ENCODE measurements at regions not wholly inside any gene's neighbourhood (a gene's known extent, or its start where the extent isn't known, plus 50 kb on each side); places are given as distances from the start of the nearest gene placed in this dataset.

DNA sequence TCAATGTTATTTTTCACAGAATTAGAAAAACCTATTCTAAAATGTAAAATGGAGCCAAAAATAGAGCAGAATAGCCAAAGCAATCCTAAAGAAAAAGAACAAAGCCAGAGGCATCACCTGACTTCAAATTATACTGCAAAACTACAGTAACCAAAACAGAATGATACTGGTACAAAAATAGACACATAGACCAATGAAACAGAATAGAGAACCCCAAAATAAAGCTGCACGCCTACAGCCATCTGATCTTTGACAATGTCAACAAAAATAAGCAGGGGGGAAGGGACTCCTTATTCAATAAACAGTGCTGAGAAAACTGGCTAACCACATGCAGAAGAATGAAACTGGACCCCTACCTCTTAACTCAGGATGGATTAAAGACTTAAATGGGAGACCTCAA, 65.8 kb upstream of the PDE4D start:
- no peak overlapping the region for H3K27ac Mint-ChIP-seq
- CTCF ChIA-PET, result no interaction called here
- H3K9me3 ChIP-seq (ENCODE audit: control insufficient read depth in 2 of 3, low read length in 3 of 3), result no peaks in the 10 kb centered on the region
- no peaks in the 10 kb centered on the region for H3K27me3 Mint-ChIP-seq
- no peaks in the 10 kb centered on the region for H3K36me3 ChIP-seq (ENCODE audit: control insufficient read depth in 2 of 3, insufficient read depth in 3 of 3, low read length in 3 of 3)
- ATAC-seq, result no peak
- no peak overlapping the region for H3K4me3 Mint-ChIP-seq
- H3K9me3 Mint-ChIP-seq, result peaks cover 0 to 2% (median 0%) of the 10 kb centered on the region in 11 donors
- H3K4me1 ChIP-seq (ENCODE audit: control insufficient read depth in 2 of 2, insufficient read depth in 2 of 2, low read length in 2 of 2), result no peaks in the 10 kb centered on the region
- DNase-seq, result no peak
- POLR2A ChIA-PET, result no interaction called here
- no peak overlapping the region for H3K27ac ChIP-seq (ENCODE audit: low read depth, low read length)
- H3K4me1 Mint-ChIP-seq, result no peaks in the 10 kb centered on the region
- H3K36me3 Mint-ChIP-seq, result no peaks in the 10 kb centered on the region
- no peak overlapping the region for H3K4me3 ChIP-seq (ENCODE audit: low read length)
- no peaks in the 10 kb centered on the region for H3K27me3 ChIP-seq (ENCODE audit: control insufficient read depth in 2 of 2, insufficient read depth in 2 of 2, low read length in 2 of 2)
- intact Hi-C loops (cut with micrococcal nuclease), result no loop called here

- Histone ChIP-seq H3K9me3 (ENCODE audit: control insufficient read depth in 2 of 3, low read length in 3 of 3) (no peaks in the 10 kb centered on the region), H3K36me3 (ENCODE audit: control insufficient read depth in 2 of 3, insufficient read depth in 3 of 3, low read length in 3 of 3) (no peaks in the 10 kb centered on the region), H3K27ac (ENCODE audit: low read depth, low read length) (no peak overlapping the region), H3K4me1 (ENCODE audit: control insufficient read depth in 2 of 2, insufficient read depth in 2 of 2, low read length in 2 of 2) (no peaks in the 10 kb centered on the region), H3K27me3 (ENCODE audit: control insufficient read depth in 2 of 2, insufficient read depth in 2 of 2, low read length in 2 of 2) (no peaks in the 10 kb centered on the region), H3K4me3 (ENCODE audit: low read length) (no peak overlapping the region)
- intact Hi-C loops (cut with micrococcal nuclease), result no loop called here
- ATAC-seq (no peak), DNase-seq (no peak)
- Mint-ChIP-seq H3K4me3 (no peak overlapping the region), H3K27ac (no peak overlapping the region), H3K27me3 (no peaks in the 10 kb centered on the region), H3K36me3 (no peaks in the 10 kb centered on the region), H3K9me3 (peaks cover 0 to 2% (median 0%) of the 10 kb centered on the region in 11 donors), H3K4me1 (no peaks in the 10 kb centered on the region)
- ChIA-PET CTCF (no interaction called here), POLR2A (no interaction called here)
Measured at GRCh38 chr5:59956130-59956783, 62.7 kb upstream of the PDE4D start.

- no peak overlapping the region for H3K4me3 ChIP-seq (ENCODE audit: low read length)
- Mint-ChIP-seq H3K4me1 (no peaks in the 10 kb centered on the region), H3K27ac (no peak overlapping the region), H3K36me3 (no peaks in the 10 kb centered on the region), H3K27me3 (no peaks in the 10 kb centered on the region), H3K4me3 (no peak overlapping the region), H3K9me3 (peaks cover 0 to 2% (median 0%) of the 10 kb centered on the region in 11 donors)
- no peaks in the 10 kb centered on the region for H3K27me3 ChIP-seq (ENCODE audit: control insufficient read depth in 2 of 2, insufficient read depth in 2 of 2, low read length in 2 of 2)
- DNase-seq, result no peak
- H3K27ac ChIP-seq (ENCODE audit: low read depth, low read length), result no peak overlapping the region
- no peak for ATAC-seq
- ChIA-PET POLR2A (no interaction called here), CTCF (no interaction called here)
- H3K4me1 ChIP-seq (ENCODE audit: control insufficient read depth in 2 of 2, insufficient read depth in 2 of 2, low read length in 2 of 2), result no peaks in the 10 kb centered on the region
- H3K36me3 ChIP-seq (ENCODE audit: control insufficient read depth in 2 of 3, insufficient read depth in 3 of 3, low read length in 3 of 3), result no peaks in the 10 kb centered on the region
- no peaks in the 10 kb centered on the region for H3K9me3 ChIP-seq (ENCODE audit: control insufficient read depth in 2 of 3, low read length in 3 of 3)
- intact Hi-C loops (cut with micrococcal nuclease), result no loop called here
Measured at GRCh38 chr5:59955241-59955640, 61.7 kb upstream of the PDE4D start.

- Mint-ChIP-seq H3K27ac (no peak overlapping the region), H3K36me3 (no peaks in the 10 kb centered on the region), H3K9me3 (peaks cover 0 to 5% (median 2%) of the 10 kb centered on the region in 11 donors), H3K27me3 (peaks cover 0 to 6% (median 0%) of the 10 kb centered on the region in 5 donors), H3K4me3 (no peak overlapping the region), H3K4me1 (no peaks in the 10 kb centered on the region)
- intact Hi-C loops (cut with micrococcal nuclease), result no loop called here
- Histone ChIP-seq H3K4me1 (ENCODE audit: control insufficient read depth in 2 of 2, insufficient read depth in 2 of 2, low read length in 2 of 2) (no peaks in the 10 kb centered on the region), H3K27ac (ENCODE audit: low read depth, low read length) (no peak overlapping the region), H3K36me3 (ENCODE audit: control insufficient read depth in 2 of 3, insufficient read depth in 3 of 3, low read length in 3 of 3) (no peaks in the 10 kb centered on the region), H3K27me3 (ENCODE audit: control insufficient read depth in 2 of 2, insufficient read depth in 2 of 2, low read length in 2 of 2) (no peaks in the 10 kb centered on the region), H3K9me3 (ENCODE audit: control insufficient read depth in 2 of 3, low read length in 3 of 3) (no peaks in the 10 kb centered on the region), H3K4me3 (ENCODE audit: low read length) (no peak overlapping the region)
- ATAC-seq, result no peak
- POLR2A ChIA-PET, result no interaction called here
- CTCF ChIA-PET, result no interaction called here
- DNase-seq, result no peak
Measured at GRCh38 chr5:59943452-59944113, 50.1 kb upstream of the PDE4D start.
